ENCODE measurements at regions not wholly inside any gene's neighbourhood (a gene's known extent, or its start where the extent isn't known, plus 50 kb on each side); places are given as distances from the start of the nearest gene placed in this dataset.

DNA sequence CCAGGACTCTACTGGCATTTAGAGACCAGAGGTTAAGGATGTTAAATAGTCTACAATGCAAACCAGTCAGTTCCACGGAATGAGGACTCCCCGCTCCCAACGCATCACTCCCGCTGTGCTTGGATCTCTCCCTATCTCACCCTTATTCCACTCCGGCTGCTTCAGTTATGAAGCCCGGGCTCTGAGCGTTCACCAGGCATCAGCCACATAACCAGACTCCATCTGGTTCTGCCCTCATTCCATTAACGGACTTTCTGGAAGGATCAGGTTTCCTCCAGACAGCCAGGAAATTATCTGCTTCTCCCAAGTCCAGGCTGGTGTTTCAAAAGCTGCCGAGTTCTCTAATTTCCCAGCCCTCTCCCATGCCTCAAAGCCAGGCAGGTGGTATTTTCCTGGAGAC lies 499.3 kb downstream of the GLRX3 start:
- Histone ChIP-seq H3K4me3 (no peak overlapping the region), H3K9me3 (no peaks in the 10 kb centered on the region), H3K27me3 (peaks cover 0 to 3% (median 0%) of the 10 kb centered on the region in 3 donors), H3K36me3 (no peaks in the 10 kb centered on the region), H3K27ac (no peak overlapping the region), H3K4me1 (no peaks in the 10 kb centered on the region)
- DNase-seq (no peak), ATAC-seq (no peak)
- intact Hi-C loops (cut with DNase I; ENCODE audit: low total_unique reads): no loop called here
- in situ Hi-C loops (cut with MboI; ENCODE audit: low sequenced_read_pairs in 4 of 4): no loop called here
- TF ChIP-seq POLR2A (IDR thresholded peaks at IDR 0.05): no peak
- TF ChIP-seq, protein P1, sequence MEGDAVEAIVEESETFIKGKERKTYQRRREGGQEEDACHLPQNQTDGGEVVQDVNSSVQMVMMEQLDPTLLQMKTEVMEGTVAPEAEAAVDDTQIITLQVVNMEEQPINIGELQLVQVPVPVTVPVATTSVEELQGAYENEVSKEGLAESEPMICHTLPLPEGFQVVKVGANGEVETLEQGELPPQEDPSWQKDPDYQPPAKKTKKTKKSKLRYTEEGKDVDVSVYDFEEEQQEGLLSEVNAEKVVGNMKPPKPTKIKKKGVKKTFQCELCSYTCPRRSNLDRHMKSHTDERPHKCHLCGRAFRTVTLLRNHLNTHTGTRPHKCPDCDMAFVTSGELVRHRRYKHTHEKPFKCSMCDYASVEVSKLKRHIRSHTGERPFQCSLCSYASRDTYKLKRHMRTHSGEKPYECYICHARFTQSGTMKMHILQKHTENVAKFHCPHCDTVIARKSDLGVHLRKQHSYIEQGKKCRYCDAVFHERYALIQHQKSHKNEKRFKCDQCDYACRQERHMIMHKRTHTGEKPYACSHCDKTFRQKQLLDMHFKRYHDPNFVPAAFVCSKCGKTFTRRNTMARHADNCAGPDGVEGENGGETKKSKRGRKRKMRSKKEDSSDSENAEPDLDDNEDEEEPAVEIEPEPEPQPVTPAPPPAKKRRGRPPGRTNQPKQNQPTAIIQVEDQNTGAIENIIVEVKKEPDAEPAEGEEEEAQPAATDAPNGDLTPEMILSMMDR (IDR thresholded peaks at IDR 0.05 in 4 of 5, conservative IDR thresholded peaks at IDR 0.05 in 1 of 5): no peak

DNA sequence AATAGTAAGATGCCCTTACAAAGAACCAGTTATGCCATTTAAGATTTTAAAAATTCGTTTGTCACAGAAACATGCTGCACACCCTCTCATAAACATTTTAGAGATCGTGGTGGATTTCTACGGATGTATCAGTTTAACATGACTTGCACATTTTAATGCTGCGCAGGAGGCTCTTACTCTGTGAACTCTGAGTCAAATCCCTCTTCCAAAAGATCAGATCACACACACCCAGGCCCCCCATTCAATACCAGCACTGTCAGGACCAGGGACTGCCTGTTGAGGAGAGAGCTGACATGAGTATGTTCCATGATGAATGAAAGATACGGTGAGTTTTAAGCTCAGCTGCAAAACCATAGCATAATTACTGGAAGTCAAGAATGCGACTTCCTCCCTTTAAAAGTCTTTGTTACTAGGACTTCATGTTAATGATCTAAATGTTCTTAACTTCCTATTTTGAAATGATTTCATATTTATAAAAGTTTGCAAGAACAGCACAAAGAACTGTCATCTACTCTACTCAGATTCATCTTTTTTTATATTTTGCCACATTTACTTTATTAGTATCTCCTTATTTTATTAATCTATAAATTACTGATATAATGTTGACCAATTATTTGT lies 500.2 kb downstream of the GLRX3 start:
- intact Hi-C loops (cut with DNase I; ENCODE audit: low total_unique reads) (no loop called here), in situ Hi-C loops (cut with MboI; ENCODE audit: low sequenced_read_pairs in 4 of 4) (no loop called here)
- no peaks in the 10 kb centered on the region for H3K9me3 ChIP-seq
- TF ChIP-seq, protein P1 (IDR thresholded peaks at IDR 0.05 in 4 of 5, conservative IDR thresholded peaks at IDR 0.05 in 1 of 5): no peak
- no peak for TF ChIP-seq POLR2A (IDR thresholded peaks at IDR 0.05)
- no peak overlapping the region for H3K27ac ChIP-seq
- H3K4me3 ChIP-seq: no peak overlapping the region
- no peaks in the 10 kb centered on the region for H3K4me1 ChIP-seq
- no peak for DNase-seq
- H3K27me3 ChIP-seq: peaks cover 0 to 3% (median 0%) of the 10 kb centered on the region in 3 donors
- H3K36me3 ChIP-seq: no peaks in the 10 kb centered on the region
- no peak for ATAC-seq

- Histone ChIP-seq H3K36me3 (no peaks in the 10 kb centered on the region), H3K4me1 (no peaks in the 10 kb centered on the region), H3K9me3 (no peaks in the 10 kb centered on the region), H3K4me3 (no peak overlapping the region), H3K27ac (no peak overlapping the region), H3K27me3 (peaks cover 0 to 3% (median 0%) of the 10 kb centered on the region in 3 donors)
- no peak for TF ChIP-seq POLR2A (IDR thresholded peaks at IDR 0.05)
- in situ Hi-C loops (cut with MboI; ENCODE audit: low sequenced_read_pairs in 4 of 4) (no loop called here), intact Hi-C loops (cut with DNase I; ENCODE audit: low total_unique reads) (no loop called here)
- no peak for ATAC-seq
- no peak for DNase-seq
Observed at GRCh38 chr10:130637089-130637676, 501.0 kb downstream of the GLRX3 start.

GRCh38 chr10:130638991-130639390 lies 502.8 kb downstream of the GLRX3 start:
- TF ChIP-seq, protein P1 (IDR thresholded peaks at IDR 0.05 in 4 of 5, conservative IDR thresholded peaks at IDR 0.05 in 1 of 5): no peak
- TF ChIP-seq POLR2A (IDR thresholded peaks at IDR 0.05): no peak
- DNase-seq: no peak
- Histone ChIP-seq H3K4me1 (no peaks in the 10 kb centered on the region), H3K36me3 (no peaks in the 10 kb centered on the region), H3K4me3 (no peak overlapping the region), H3K9me3 (no peaks in the 10 kb centered on the region), H3K27ac (no peak overlapping the region), H3K27me3 (no peaks in the 10 kb centered on the region)
- in situ Hi-C loops (cut with MboI; ENCODE audit: low sequenced_read_pairs in 4 of 4) (no loop called here), intact Hi-C loops (cut with DNase I; ENCODE audit: low total_unique reads) (no loop called here)
- ATAC-seq: no peak

DNA sequence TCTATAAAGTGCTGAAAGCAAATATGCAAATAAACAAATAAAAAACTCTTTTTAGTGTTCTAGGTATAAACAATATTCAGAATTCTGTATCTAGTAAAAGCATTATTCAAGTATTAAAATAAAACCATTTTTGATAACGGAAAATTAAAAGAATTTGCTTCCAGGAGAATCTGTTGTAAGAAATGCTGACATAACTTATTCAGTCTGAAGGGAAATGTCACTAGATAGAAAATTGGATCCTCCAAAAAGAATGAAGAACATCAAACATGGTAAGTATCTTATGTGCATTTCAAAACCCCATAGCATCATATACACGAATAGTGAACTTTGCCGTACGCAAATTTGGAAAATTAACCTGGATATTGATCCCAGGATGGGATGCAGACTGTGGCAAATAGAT lies 506.7 kb downstream of the GLRX3 start:
- Histone ChIP-seq H3K4me1 (no peaks in the 10 kb centered on the region), H3K9me3 (no peaks in the 10 kb centered on the region), H3K27me3 (no peaks in the 10 kb centered on the region), H3K4me3 (no peak overlapping the region), H3K27ac (no peak overlapping the region), H3K36me3 (no peaks in the 10 kb centered on the region)
- ATAC-seq (no peak), DNase-seq (no peak)
- TF ChIP-seq, protein P1 (IDR thresholded peaks at IDR 0.05 in 4 of 5, conservative IDR thresholded peaks at IDR 0.05 in 1 of 5): no peak
- no peak for TF ChIP-seq POLR2A (IDR thresholded peaks at IDR 0.05)
- in situ Hi-C loops (cut with MboI; ENCODE audit: low sequenced_read_pairs in 4 of 4) (no loop called here), intact Hi-C loops (cut with DNase I; ENCODE audit: low total_unique reads) (no loop called here)
